NCI-H2171 treated with DMSO at 0.1 percent for 48 hours (cell line): ENCODE measurements at regions not wholly inside any gene's neighbourhood (a gene's known extent, or its start where the extent isn't known, plus 50 kb on each side); places are given as distances from the start of the nearest gene placed in this dataset.
A peak's percentile ranks its signal among the peaks of the same experiment; 100 is the strongest.
"Not testable (repeated sequence)": the region's sequence is repeated elsewhere in the genome, so short reads cannot be mapped to it uniquely, and the experiment has no call there.

Experiments
- DNase-seq: peaks from one replicate; lab custom pipeline; 2025; lab: John Stamatoyannopoulos, UW

GRCh38 chr2:181790716-181791649 lies 100.5 kb upstream of the ITPRID2 start:
- DNase-seq = no peak

GRCh38 chr2:181792906-181793305 lies 98.6 kb upstream of the ITPRID2 start:
- DNase-seq = no peak

- DNase-seq = no peak
Observed at GRCh38 chr2:181798022-181798421, 93.5 kb upstream of the ITPRID2 start.

- DNase-seq = not testable (repeated sequence)
Observed at GRCh38 chr2:181802300-181802699, 89.2 kb upstream of the ITPRID2 start.

- peak; percentile 81 for DNase-seq
Observed at GRCh38 chr2:181803903-181804799, 87.4 kb upstream of the ITPRID2 start.

GRCh38 chr2:181805228-181806038 lies 86.1 kb upstream of the ITPRID2 start:
- DNase-seq = no peak

- no peak for DNase-seq
Observed at GRCh38 chr2:181806039-181806392, 85.5 kb upstream of the ITPRID2 start.

- no peak for DNase-seq
Observed at GRCh38 chr2:181807526-181807925, 84.0 kb upstream of the ITPRID2 start.

- DNase-seq = no peak
Observed at GRCh38 chr2:181810823-181811695, 80.5 kb upstream of the ITPRID2 start.

GRCh38 chr2:181812106-181812743 lies 79.3 kb upstream of the ITPRID2 start:
- no peak for DNase-seq

- no peak for DNase-seq
Observed at GRCh38 chr2:181814057-181814491, 77.5 kb upstream of the ITPRID2 start.

- no peak for DNase-seq
Observed at GRCh38 chr2:181817509-181817908, 74.0 kb upstream of the ITPRID2 start.

- DNase-seq = no peak
Observed at GRCh38 chr2:181818058-181818680, 73.4 kb upstream of the ITPRID2 start.

GRCh38 chr2:181818840-181819239 lies 72.7 kb upstream of the ITPRID2 start:
- DNase-seq = no peak

- DNase-seq = no peak
Observed at GRCh38 chr2:181821049-181821448, 70.5 kb upstream of the ITPRID2 start.

GRCh38 chr2:181822097-181822496 lies 69.4 kb upstream of the ITPRID2 start:
- DNase-seq = no peak

GRCh38 chr2:181823405-181823804 lies 68.1 kb upstream of the ITPRID2 start:
- DNase-seq = no peak

GRCh38 chr2:181828122-181828705 lies 63.3 kb upstream of the ITPRID2 start:
- no peak for DNase-seq

- DNase-seq = no peak
Observed at GRCh38 chr2:181829230-181829629, 62.3 kb upstream of the ITPRID2 start.

GRCh38 chr2:181832015-181832414 lies 59.5 kb upstream of the ITPRID2 start:
- no peak for DNase-seq
